Mammary epithelial cell (primary cell): ENCODE measurements at regions not wholly inside any gene's neighbourhood (a gene's known extent, or its start where the extent isn't known, plus 50 kb on each side); places are given as distances from the start of the nearest gene placed in this dataset.

ENCODE experiments used
- CTCF ChIP-seq, 2 donors: IDR thresholded peaks in 1 of 2; conservative IDR thresholded peaks in 1 of 2; 2 replicates each; pipeline ENCODE4 v1.5.1; 2011 to 2012; ENCODE audit warnings: inconsistent platforms in 2 of 2, low read length in 2 of 2, mild to moderate bottlenecking in 2 of 2, control low read depth in 1 of 2, low read depth in 1 of 2; ENCODE audit not compliant: insufficient read depth in 1 of 2; ENCODE audit errors: extremely low read depth in 1 of 2
- EZH2 ChIP-seq: IDR thresholded peaks from 2 replicates; pipeline ENCODE4 v1.6.1; 2012; ENCODE audit warnings: low read length, inconsistent platforms, borderline replicate concordance

- TF ChIP-seq CTCF (conservative IDR thresholded peaks at IDR 0.05 in 1 of 2, IDR thresholded peaks at IDR 0.05 in 1 of 2; ENCODE audit: extremely low read depth in 1 of 2, insufficient read depth in 1 of 2, low read depth in 1 of 2, low read length in 2 of 2) = no peak
- no peak for TF ChIP-seq EZH2
These were observed 368.3 kb downstream of the SPATA31D1 start for GRCh38 chr9:82356871-82357270.
